Naive thymus-derived CD4-positive, alpha-beta T cell (primary cell): ENCODE measurements at regions not wholly inside any gene's neighbourhood (a gene's known extent, or its start where the extent isn't known, plus 50 kb on each side); places are given as distances from the start of the nearest gene placed in this dataset.
"Not testable (repeated sequence)": the region's sequence is repeated elsewhere in the genome, so short reads cannot be mapped to it uniquely, and the experiment has no call there.

Experiments used
- ATAC-seq: fragments of 150-1000 bp; cut with Tn5 transposase; 2 replicates; pipeline ENCODE4 v1.10.0; 2021; ENCODE audit warnings: mild to moderate bottlenecking, moderate library complexity
- CTCF ChIA-PET: fragments of 350-600 bp; sonication (Branson Sonifier 250); formaldehyde crosslinking; loops from one replicate; lab custom pipeline; 2021; ENCODE audit warnings: antibody characterized with exemption; lab: Charles Lee
- POLR2A ChIA-PET: fragments of 350-600 bp; sonication (Branson Sonifier 250); formaldehyde crosslinking; loops from one replicate; lab custom pipeline; 2021; ENCODE audit warnings: antibody characterized with exemption, inconsistent platforms; lab: Charles Lee
- DNase-seq, 9 donors: peaks; one replicate each; pipeline versions ENCODE4 v3.0.0 to v3.0.0-alpha.2; 2020 to 2022; ENCODE audit warnings: mixed read lengths in 1 of 9
- H3K27ac ChIP-seq: one replicate; pipeline ENCODE4 v1.7.0; 2013; ENCODE audit warnings: mild to moderate bottlenecking, low read depth, low read length, moderate library complexity
- H3K27me3 ChIP-seq, 2 donors: one replicate each; pipeline ENCODE4 v1.7.0; 2013; ENCODE audit warnings: low read length in 2 of 2, mild to moderate bottlenecking in 2 of 2, moderate library complexity in 2 of 2; ENCODE audit not compliant: control insufficient read depth in 2 of 2, insufficient read depth in 2 of 2
- H3K36me3 ChIP-seq, 3 experiments: 1 replicate in 2 of 3; 2 replicates in 1 of 3; pipeline ENCODE4 v1.7.0; 2013; ENCODE audit warnings: low read length in 3 of 3, mild to moderate bottlenecking in 3 of 3, moderate library complexity in 1 of 3; ENCODE audit not compliant: insufficient read depth in 3 of 3, control insufficient read depth in 2 of 3
- H3K4me1 ChIP-seq, 2 donors: one replicate each; pipeline ENCODE4 v1.7.0; 2013; ENCODE audit warnings: low read length in 2 of 2, mild to moderate bottlenecking in 2 of 2, moderate library complexity in 1 of 2; ENCODE audit not compliant: control insufficient read depth in 2 of 2, insufficient read depth in 2 of 2
- H3K4me3 ChIP-seq: 2 replicates; pipeline ENCODE4 v1.7.0; 2013; ENCODE audit warnings: mild to moderate bottlenecking, low read length
- H3K9me3 ChIP-seq, 3 experiments: 1 replicate in 2 of 3; 2 replicates in 1 of 3; pipeline ENCODE4 v1.7.0; 2013; ENCODE audit warnings: low read length in 3 of 3; ENCODE audit not compliant: control insufficient read depth in 2 of 3
- H3K27ac Mint-ChIP-seq, 9 donors: one replicate each; pipeline ENCODE4 v1.8.0; 2020 to 2022; ENCODE audit warnings: mixed read lengths in 9 of 9, mild to moderate bottlenecking in 8 of 9, moderate library complexity in 5 of 9, inconsistent platforms in 2 of 9
- H3K27me3 Mint-ChIP-seq, 5 donors: one replicate each; pipeline ENCODE4 v1.8.0; 2021 to 2022; ENCODE audit warnings: mixed read lengths in 5 of 5, mild to moderate bottlenecking in 1 of 5
- H3K36me3 Mint-ChIP-seq, 5 donors: one replicate each; pipeline ENCODE4 v1.8.0; 2020 to 2022; ENCODE audit warnings: mixed read lengths in 5 of 5, mild to moderate bottlenecking in 3 of 5, inconsistent platforms in 1 of 5
- H3K4me1 Mint-ChIP-seq, 7 donors: one replicate each; pipeline ENCODE4 v1.8.0; 2020 to 2022; ENCODE audit warnings: mixed read lengths in 7 of 7, mild to moderate bottlenecking in 3 of 7, inconsistent platforms in 1 of 7
- H3K4me3 Mint-ChIP-seq, 10 donors: one replicate each; pipeline ENCODE4 v1.8.0; 2020 to 2022; ENCODE audit warnings: mild to moderate bottlenecking in 10 of 10, mixed read lengths in 10 of 10, moderate library complexity in 6 of 10, inconsistent platforms in 2 of 10
- H3K9me3 Mint-ChIP-seq, 11 donors: one replicate each; pipeline ENCODE4 v1.8.0; 2020 to 2022; ENCODE audit warnings: mixed read lengths in 11 of 11, mild to moderate bottlenecking in 4 of 11, inconsistent platforms in 1 of 11, moderate library complexity in 1 of 11
- intact Hi-C, 2 donors: fragments of 100-400 bp; cut with micrococcal nuclease; formaldehyde crosslinking; loops; one replicate each; pipeline ENCODE4 v1.15.1; 2023

- no peak overlapping the region for H3K4me3 Mint-ChIP-seq
- no peak for DNase-seq
- no peak for ATAC-seq
- Histone ChIP-seq H3K9me3 (no peaks in the 10 kb centered on the region), H3K27ac (no peak overlapping the region), H3K4me3 (no peak overlapping the region), H3K36me3 (no peaks in the 10 kb centered on the region), H3K27me3 (no peaks in the 10 kb centered on the region), H3K4me1 (no peaks in the 10 kb centered on the region)
- intact Hi-C loops: no loop called here
- no peaks in the 10 kb centered on the region for H3K36me3 Mint-ChIP-seq
- H3K27me3 Mint-ChIP-seq: peaks cover 3 to 21% (median 12%) of the 10 kb centered on the region in 5 donors
- no peaks in the 10 kb centered on the region for H3K4me1 Mint-ChIP-seq
- CTCF ChIA-PET: no interaction called here
- peaks cover 0 to 4% (median 0%) of the 10 kb centered on the region in 11 donors for H3K9me3 Mint-ChIP-seq
- no peak overlapping the region for H3K27ac Mint-ChIP-seq
- POLR2A ChIA-PET: no interaction called here
These were observed 114.5 kb upstream of the GOT2 start for GRCh38 chr16:58848662-58849002.

GRCh38 chr16:58847902-58848661 is 114.0 kb upstream of the GOT2 start:
- no peak for DNase-seq
- Mint-ChIP-seq H3K4me3 (no peak overlapping the region), H3K27ac (no peak overlapping the region), H3K36me3 (no peaks in the 10 kb centered on the region), H3K27me3 (peaks cover 3 to 25% (median 12%) of the 10 kb centered on the region in 5 donors), H3K4me1 (no peaks in the 10 kb centered on the region), H3K9me3 (peaks cover 0 to 4% (median 0%) of the 10 kb centered on the region in 11 donors)
- H3K4me1 ChIP-seq: no peaks in the 10 kb centered on the region
- ChIA-PET CTCF (no interaction called here), POLR2A (no interaction called here)
- H3K9me3 ChIP-seq: no peaks in the 10 kb centered on the region
- no peaks in the 10 kb centered on the region for H3K36me3 ChIP-seq
- H3K27me3 ChIP-seq: no peaks in the 10 kb centered on the region
- no peak for ATAC-seq
- intact Hi-C loops: no loop called here
- no peak overlapping the region for H3K4me3 ChIP-seq
- H3K27ac ChIP-seq: no peak overlapping the region

- H3K27me3 ChIP-seq, DNase-seq, H3K9me3 ChIP-seq, H3K27ac Mint-ChIP-seq, H3K4me1 Mint-ChIP-seq, ATAC-seq, CTCF ChIA-PET, H3K27ac ChIP-seq, H3K4me3 Mint-ChIP-seq, intact Hi-C loops, POLR2A ChIA-PET, H3K9me3 Mint-ChIP-seq, H3K36me3 Mint-ChIP-seq, H3K36me3 ChIP-seq, H3K4me1 ChIP-seq, H3K4me3 ChIP-seq: not testable (repeated sequence)
- H3K27me3 Mint-ChIP-seq: peaks cover 0 to 19% (median 3%) of the 10 kb centered on the region in 5 donors
These were observed 112.1 kb upstream of the GOT2 start for GRCh38 chr16:58846226-58846625.

- ChIA-PET POLR2A (no interaction called here), CTCF (interaction anchor here (0.7 kb wide), 1 partner anchor 175 kb away, joined by 3 read pairs; no protein-coding TSS in a partner anchor)
- Mint-ChIP-seq H3K27me3 (peaks cover 0 to 15% (median 3%) of the 10 kb centered on the region in 5 donors), H3K9me3 (peaks cover 0 to 9% (median 0%) of the 10 kb centered on the region in 11 donors), H3K4me1 (no peaks in the 10 kb centered on the region), H3K4me3 (no peak overlapping the region), H3K36me3 (no peaks in the 10 kb centered on the region), H3K27ac (no peak overlapping the region)
- no peaks in the 10 kb centered on the region for H3K9me3 ChIP-seq
- DNase-seq (no peak), ATAC-seq (no peak)
- H3K27me3 ChIP-seq: no peaks in the 10 kb centered on the region
- intact Hi-C loops: no loop called here
- no peaks in the 10 kb centered on the region for H3K4me1 ChIP-seq
- H3K27ac ChIP-seq: no peak overlapping the region
- no peaks in the 10 kb centered on the region for H3K36me3 ChIP-seq
- H3K4me3 ChIP-seq: no peak overlapping the region
These were observed 109.6 kb upstream of the GOT2 start for GRCh38 chr16:58843675-58844074.

- no peak overlapping the region for H3K27ac ChIP-seq
- no peaks in the 10 kb centered on the region for H3K27me3 ChIP-seq
- Mint-ChIP-seq H3K9me3 (peaks cover 0 to 9% (median 0%) of the 10 kb centered on the region in 11 donors), H3K27ac (no peak overlapping the region), H3K27me3 (peaks cover 0 to 11% (median 8%) of the 10 kb centered on the region in 5 donors), H3K36me3 (no peaks in the 10 kb centered on the region), H3K4me3 (no peak overlapping the region), H3K4me1 (no peaks in the 10 kb centered on the region)
- ChIA-PET POLR2A (no interaction called here), CTCF (no interaction called here)
- intact Hi-C loops: no loop called here
- no peaks in the 10 kb centered on the region for H3K9me3 ChIP-seq
- no peaks in the 10 kb centered on the region for H3K36me3 ChIP-seq
- DNase-seq: no peak
- no peak overlapping the region for H3K4me3 ChIP-seq
- no peak for ATAC-seq
- H3K4me1 ChIP-seq: no peaks in the 10 kb centered on the region
These were observed 108.6 kb upstream of the GOT2 start for GRCh38 chr16:58842746-58843145.

GRCh38 chr16:58842156-58842555 is 108.0 kb upstream of the GOT2 start:
- no peaks in the 10 kb centered on the region for H3K9me3 ChIP-seq
- no peaks in the 10 kb centered on the region for H3K4me1 Mint-ChIP-seq
- H3K4me1 ChIP-seq: no peaks in the 10 kb centered on the region
- H3K36me3 Mint-ChIP-seq: no peaks in the 10 kb centered on the region
- no peak overlapping the region for H3K27ac ChIP-seq
- ATAC-seq (no peak), DNase-seq (no peak)
- no peak overlapping the region for H3K27ac Mint-ChIP-seq
- intact Hi-C loops: no loop called here
- POLR2A ChIA-PET: no interaction called here
- CTCF ChIA-PET: no interaction called here
- H3K27me3 Mint-ChIP-seq: peaks cover 0 to 11% (median 8%) of the 10 kb centered on the region in 5 donors
- H3K27me3 ChIP-seq: no peaks in the 10 kb centered on the region
- no peak overlapping the region for H3K4me3 ChIP-seq
- H3K4me3 Mint-ChIP-seq: no peak overlapping the region
- H3K36me3 ChIP-seq: no peaks in the 10 kb centered on the region
- H3K9me3 Mint-ChIP-seq: peaks cover 0 to 9% (median 0%) of the 10 kb centered on the region in 11 donors

- H3K4me1 Mint-ChIP-seq: peaks cover 0 to 6% (median 0%) of the 10 kb centered on the region in 7 donors
- intact Hi-C loops: no loop called here
- H3K36me3 ChIP-seq: no peaks in the 10 kb centered on the region
- peaks cover 0 to 29% (median 24%) of the 10 kb centered on the region in 5 donors for H3K27me3 Mint-ChIP-seq
- peaks cover 0 to 5% (median 0%) of the 10 kb centered on the region in 11 donors for H3K9me3 Mint-ChIP-seq
- H3K27me3 ChIP-seq: no peaks in the 10 kb centered on the region
- ChIA-PET CTCF (no interaction called here), POLR2A (no interaction called here)
- no peak overlapping the region for H3K4me3 ChIP-seq
- H3K4me1 ChIP-seq: no peaks in the 10 kb centered on the region
- H3K9me3 ChIP-seq: no peaks in the 10 kb centered on the region
- ATAC-seq: no peak
- DNase-seq: no peak
- H3K27ac ChIP-seq: no peak overlapping the region
- no peak overlapping the region for H3K4me3 Mint-ChIP-seq
- no peak overlapping the region for H3K27ac Mint-ChIP-seq
- peaks cover 0 to 3% (median 0%) of the 10 kb centered on the region in 5 donors for H3K36me3 Mint-ChIP-seq
These were observed 103.8 kb upstream of the GOT2 start for GRCh38 chr16:58837950-58838349.
